GM18861 (cell line): ENCODE measurements at regions not wholly inside any gene's neighbourhood (a gene's known extent, or its start where the extent isn't known, plus 50 kb on each side); places are given as distances from the start of the nearest gene placed in this dataset.
"Not testable (repeated sequence)": the region's sequence is repeated elsewhere in the genome, so short reads cannot be mapped to it uniquely, and the experiment has no call there.

Experiments
- ATAC-seq: cut with Tn5 transposase; IDR thresholded peaks from one replicate; pipeline ENCODE4 v1.9.1; 2021; ENCODE audit not compliant: unreplicated experiment

DNA sequence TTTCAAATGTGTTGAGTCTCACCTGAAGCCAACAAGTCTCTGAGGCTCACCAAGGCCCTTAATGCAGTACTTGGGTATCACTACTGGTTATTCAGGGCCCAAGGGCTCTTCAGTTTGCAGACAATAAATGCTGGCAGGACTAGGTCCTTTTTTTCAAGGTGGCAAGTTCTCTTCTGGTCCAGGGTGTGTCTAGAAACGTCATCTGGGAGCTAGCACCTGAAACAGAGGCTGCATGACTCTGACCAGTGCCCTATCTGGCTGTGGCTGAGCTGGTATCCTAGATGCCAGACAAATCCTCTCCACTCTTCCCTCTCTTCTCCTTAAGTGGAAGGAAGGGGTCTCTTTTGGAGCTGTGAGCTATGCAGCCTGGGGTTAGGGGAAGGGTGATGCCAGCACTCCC lies 276.8 kb downstream of the PYDC2 start:
- no peak for ATAC-seq

GRCh38 chr3:191740712-191741111 lies 279.7 kb downstream of the PYDC2 start:
- ATAC-seq: no peak

DNA sequence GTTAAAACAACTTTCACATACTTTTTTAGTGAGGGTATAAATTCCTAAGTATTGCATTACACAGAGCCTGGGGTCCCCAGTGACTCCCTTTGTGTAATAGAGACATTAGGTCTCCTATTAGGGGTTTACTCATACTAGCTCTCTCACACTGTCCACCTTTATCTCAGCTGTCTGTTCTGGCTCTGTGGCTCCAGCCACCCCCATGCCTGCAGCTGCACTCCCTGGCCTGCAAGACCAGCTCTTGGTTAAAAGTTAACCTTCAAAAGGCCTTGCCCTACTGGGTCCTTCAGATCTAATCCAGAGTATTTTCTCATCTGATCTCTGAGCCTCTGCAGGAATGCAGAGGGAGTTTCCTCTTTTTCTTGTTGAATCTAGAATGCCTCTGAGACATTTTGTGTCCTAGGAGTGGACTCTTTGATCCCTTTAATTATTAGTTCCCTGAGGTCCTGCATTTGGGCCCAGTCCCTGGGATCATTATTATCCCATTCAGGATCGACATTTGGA lies 280.9 kb downstream of the PYDC2 start:
- not testable (repeated sequence) for ATAC-seq

DNA sequence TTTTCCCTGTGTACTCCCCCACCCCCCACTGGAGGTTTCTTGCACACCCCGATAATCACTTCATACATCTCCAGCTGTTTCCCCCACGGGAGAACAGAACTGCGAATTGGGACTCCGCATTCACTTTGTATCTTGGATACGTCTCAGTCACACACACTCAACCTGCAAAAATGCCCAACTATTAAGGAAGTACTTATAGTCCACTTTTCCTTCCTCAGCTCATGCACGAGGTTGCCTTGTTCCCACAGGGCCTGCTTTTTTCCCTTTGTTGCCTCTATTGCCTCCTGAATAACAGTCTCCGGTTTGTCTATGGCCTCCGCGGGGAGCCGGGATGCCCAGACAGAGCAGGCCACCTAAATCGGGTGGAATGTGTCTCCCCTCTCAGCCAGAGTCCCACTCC lies 282.3 kb downstream of the PYDC2 start:
- no peak for ATAC-seq

GRCh38 chr3:191750618-191751017 lies 289.7 kb downstream of the PYDC2 start:
- no peak for ATAC-seq

GRCh38 chr3:191753196-191753595 lies 292.2 kb downstream of the PYDC2 start:
- ATAC-seq: no peak

- ATAC-seq: no peak
Measured at GRCh38 chr3:191761906-191762305, 300.9 kb downstream of the PYDC2 start.

DNA sequence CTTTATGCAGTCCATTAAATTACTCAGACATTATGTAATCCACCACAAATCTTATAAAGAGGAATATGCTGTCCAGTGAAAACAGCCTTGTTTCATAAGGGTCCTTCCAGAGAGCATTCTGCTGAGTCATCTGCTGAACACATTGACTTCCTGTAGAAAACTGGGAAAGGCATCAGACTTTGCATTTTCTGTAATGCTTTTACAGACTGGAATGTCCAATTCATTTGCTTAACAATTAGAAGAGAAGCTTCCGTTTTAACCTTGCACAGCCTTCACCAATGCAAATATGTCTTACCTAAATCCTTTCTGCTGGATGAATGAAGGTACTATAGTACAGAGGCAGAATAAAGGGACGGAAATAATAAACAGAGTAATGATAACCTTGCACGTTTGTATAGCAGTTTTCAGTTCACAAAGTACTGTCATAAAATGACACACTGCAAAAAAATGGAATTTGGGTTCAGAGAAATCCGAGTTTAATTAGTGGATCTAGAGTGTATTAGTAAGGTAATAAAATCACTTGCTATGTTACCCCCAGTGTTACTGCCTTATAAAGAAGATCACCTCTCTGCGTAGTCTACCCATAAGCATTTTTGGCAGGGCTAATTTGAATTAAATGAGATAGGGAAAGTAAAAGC lies 301.5 kb downstream of the PYDC2 start:
- ATAC-seq: no peak

DNA sequence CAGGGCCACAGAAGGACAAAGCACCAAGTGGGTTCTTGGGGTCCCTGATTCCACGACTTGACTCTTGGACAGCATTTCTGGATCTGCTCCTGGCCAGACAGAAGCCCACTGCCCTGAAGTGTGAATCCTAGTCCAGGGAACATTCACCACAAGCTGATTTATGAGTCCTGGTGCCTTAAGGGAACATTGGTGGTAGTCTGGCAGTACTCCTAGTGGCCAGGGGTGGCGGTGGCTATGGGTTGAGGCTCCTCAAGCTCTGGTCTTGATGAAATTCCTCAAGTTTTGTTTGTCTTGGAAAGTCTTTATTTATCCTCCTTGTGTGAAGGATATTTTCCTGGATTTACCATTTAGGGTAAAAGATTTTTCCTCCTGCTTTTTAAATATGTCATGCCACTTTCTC lies 307.5 kb downstream of the PYDC2 start:
- ATAC-seq: no peak

DNA sequence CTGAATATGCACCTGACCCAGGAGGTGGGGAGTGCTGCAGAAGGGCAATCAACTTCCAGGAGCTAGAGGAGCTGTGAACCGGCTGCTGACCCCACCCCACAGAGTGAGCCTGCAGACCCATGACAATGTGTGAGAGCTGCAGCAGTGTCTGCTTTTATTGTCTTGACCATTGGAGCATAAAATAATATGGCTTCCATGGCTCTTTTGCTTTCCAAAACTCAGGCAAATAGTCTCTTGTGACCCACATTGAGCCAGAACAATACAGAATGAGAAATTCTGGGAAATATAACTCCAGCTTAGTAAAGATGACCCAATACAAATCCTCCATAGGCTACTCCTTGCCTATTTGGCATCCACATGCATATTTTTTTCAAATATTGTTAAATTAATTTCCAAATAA lies 309.6 kb downstream of the PYDC2 start:
- ATAC-seq: no peak

DNA sequence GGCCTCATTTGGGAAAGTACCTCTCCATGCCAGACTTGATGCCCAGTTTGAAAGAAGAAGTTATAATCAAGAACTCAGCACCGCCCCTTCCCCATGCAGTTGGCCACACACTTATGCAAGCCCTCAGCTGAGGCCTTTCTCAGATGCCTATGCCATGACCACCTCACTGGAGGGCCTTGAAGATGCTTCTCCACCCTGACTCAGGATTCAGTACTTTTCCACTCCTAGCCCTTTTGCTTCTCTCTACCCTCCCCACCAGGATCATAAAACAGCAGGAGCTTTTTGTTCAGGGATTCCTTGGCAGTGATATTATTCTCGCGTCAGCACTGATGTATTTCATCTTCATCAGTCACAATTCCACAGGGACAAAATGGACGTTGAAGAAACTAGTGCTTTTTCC lies 313.5 kb downstream of the PYDC2 start:
- no peak for ATAC-seq

DNA sequence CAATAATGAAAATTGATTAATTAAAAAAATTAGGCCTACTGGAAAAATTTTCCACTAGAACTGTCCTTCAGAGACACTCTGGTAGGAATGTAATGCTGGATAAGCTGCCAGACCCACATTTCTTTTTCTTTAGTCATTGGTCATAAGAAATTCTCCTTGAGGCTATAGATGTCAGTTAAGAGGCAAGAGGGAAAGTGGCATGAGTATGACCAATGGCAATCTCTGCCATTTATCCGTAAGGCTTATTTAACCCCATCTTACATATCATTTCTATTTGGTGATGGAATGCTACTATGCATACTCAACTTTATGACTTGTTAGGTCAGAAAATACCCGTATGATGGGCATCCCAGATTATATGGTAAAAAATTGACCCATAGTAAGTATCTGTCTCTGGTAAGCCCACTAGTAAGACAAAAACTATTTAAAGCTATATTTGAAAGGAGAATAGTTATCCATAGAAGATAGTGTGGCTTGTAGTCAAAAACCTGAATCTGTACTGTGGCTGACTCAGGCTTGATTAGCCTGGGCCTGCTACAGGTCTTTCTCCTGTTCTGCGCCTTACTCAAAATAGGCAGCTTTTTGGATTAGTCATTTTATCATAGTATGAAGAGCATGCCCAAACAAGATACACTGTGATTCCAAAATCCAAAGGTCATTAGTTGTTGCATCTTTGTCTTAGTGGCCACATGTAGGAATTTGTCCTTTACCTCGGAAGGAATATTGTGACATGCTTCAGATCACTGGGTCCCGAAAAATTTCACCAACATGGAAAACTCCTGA lies 314.7 kb downstream of the PYDC2 start:
- no peak for ATAC-seq

- ATAC-seq: no peak
Measured at GRCh38 chr3:191781044-191781443, 320.1 kb downstream of the PYDC2 start.

GRCh38 chr3:191783024-191783423 lies 322.1 kb downstream of the PYDC2 start:
- ATAC-seq: no peak

- no peak for ATAC-seq
Measured at GRCh38 chr3:191790934-191791333, 330.0 kb downstream of the PYDC2 start.

DNA sequence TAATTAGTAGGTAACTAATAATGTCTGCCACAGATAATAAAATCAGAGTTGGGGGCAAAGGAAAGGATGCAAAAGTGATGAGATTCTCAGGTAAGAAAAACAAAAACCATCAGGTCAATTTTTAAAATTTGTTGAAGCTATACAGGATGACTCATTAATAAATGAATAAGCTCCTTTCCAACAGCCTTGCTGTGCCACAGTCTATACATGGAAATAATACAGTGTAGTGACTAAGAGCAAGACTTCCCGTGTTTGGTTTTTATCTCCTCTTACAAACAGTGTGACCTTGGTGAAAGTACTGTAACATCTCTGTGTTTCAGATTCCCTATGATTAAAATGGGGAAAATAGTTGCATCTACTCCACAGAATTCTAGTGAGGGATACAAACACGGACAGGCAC lies 331.6 kb downstream of the PYDC2 start:
- ATAC-seq: no peak

DNA sequence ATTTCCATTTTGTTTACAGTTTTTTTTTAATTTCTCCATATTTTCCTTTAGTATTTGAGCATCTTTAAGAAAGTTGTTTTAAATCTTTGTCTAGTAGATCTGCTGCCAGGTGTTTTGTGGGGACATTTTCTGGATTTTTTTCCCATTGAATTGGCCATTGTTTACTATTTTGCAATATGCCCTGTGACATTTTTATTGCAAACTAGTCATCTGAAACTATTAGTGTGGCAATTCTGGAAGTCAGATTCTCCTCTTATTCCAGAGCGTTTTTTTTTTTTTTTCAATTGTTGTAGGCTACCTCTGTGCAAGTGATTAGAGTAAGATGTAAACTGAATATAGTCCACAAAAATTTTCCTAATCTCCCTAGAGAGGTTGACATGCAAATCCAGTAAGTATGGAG lies 334.2 kb downstream of the PYDC2 start:
- ATAC-seq: no peak

GRCh38 chr3:191797271-191797670 lies 336.3 kb downstream of the PYDC2 start:
- ATAC-seq: no peak

DNA sequence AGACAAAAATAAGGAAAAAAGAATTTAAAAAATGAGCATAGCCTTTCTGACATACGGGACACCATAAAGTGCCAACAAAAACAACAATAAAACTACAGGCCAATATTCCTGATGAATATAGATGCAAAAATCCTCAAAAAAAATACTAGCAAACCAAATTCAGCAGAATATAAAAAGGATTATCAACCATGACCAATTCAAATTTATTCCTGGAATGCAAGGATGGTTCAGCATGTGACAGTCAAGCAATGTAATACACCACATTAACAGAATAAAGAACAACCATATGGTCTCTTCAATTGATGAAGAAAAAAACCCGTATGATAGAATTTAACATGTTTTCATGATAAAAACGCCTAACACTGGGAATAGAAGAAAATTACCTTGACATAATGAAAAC lies 341.7 kb downstream of the PYDC2 start:
- ATAC-seq: no peak

DNA sequence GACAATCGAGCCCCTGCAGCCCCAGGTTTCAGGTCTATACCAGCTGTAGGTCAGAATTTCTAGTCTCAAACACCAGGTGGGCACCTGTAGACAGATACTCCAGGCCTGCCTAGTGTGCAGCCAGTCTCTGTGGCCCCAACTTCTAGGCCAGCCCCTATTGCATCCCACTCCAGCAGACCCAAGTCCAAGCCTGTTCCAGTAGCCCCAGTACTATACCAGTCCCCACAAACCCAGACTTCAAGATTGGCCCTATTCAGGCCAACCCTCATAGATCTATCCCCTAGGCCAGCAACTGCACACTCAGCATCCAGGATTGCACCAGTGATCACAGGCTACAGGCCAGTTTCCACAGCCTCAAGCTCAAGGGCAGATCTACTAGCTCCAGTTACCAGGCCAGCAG lies 344.0 kb downstream of the PYDC2 start:
- ATAC-seq: no peak

DNA sequence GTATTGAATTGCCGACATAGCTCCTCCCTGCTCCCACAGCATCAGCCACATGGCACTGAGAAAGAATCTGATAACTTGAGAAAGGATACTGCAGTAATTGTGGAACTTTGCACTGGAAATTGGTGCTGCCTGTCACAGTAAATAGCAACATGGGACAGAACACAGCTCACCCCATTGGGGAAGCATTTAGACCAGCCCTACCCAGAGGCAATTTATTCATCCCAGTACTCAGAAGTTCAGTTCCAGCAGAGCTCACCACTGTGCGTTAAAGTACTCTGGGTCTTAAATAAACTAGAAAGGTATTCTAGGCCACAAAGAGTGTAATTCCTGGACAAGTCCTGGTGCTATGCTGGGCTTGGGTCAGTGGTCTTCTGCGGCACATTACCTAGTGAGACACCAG lies 347.1 kb downstream of the PYDC2 start:
- ATAC-seq: no peak

DNA sequence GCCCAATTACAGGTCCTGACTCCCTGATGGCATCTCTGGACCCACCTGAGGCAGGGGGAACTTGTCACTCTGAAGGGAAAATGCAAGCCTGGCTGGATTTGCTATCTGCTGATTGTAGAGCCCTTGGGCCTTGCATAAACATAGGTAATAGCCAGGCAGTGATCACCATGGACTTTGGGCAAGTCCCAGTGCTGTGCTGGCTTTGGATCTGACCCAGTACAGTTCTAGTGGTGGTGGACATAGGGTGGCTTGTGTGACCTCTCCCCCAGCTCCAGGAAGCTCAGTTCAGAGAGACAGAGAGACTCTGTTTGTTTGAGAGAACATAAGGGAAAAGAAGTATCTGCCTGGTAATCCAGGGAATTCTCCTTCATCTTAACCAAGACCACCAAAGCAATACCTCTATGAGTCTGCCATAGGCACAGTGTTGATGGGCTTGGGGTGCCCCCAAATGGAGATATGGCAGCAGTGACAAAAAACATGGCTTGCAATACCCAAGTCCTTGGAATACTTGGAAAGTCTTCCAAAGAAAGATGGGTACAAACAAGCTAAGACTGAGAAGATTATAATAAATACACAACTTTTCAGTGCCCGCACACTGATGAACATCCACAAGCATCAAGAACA lies 348.5 kb downstream of the PYDC2 start:
- no peak for ATAC-seq
